BJ (cell line): ENCODE measurements at regions not wholly inside any gene's neighbourhood (a gene's known extent, or its start where the extent isn't known, plus 50 kb on each side); places are given as distances from the start of the nearest gene placed in this dataset.

Experiments used
- CTCF ChIA-PET: fragments of 350-600 bp; formaldehyde crosslinking; extraction: SDS; loops from one replicate; lab custom pipeline; 2021; ENCODE audit warnings: antibody characterized with exemption, inconsistent platforms; lab: Yijun Ruan, JAX
- POLR2A ChIA-PET: fragments of 300-600 bp; sonication (Branson Sonifier 250); formaldehyde crosslinking; extraction: SDS; loops from one replicate; lab custom pipeline; 2021; ENCODE audit warnings: antibody characterized with exemption; lab: Charles Lee
- DNase-seq: peaks from one replicate; pipeline ENCODE4 v3.0.0-alpha.2; 2011; ENCODE audit warnings: low read depth
- H3K27me3 ChIP-seq: 2 replicates; pipeline ENCODE4 v1.6.0; 2011; ENCODE audit warnings: low read length; ENCODE audit not compliant: control insufficient read depth, insufficient read depth
- H3K36me3 ChIP-seq: 2 replicates; pipeline ENCODE4 v1.5.1; 2011; ENCODE audit warnings: low read length; ENCODE audit not compliant: control insufficient read depth, insufficient read depth
- H3K4me3 ChIP-seq: 2 replicates; pipeline ENCODE4 v1.5.1; 2011; ENCODE audit warnings: low read depth, mild to moderate bottlenecking, control low read depth, low read length
- CTCF ChIP-seq: IDR thresholded peaks from 2 replicates; pipeline ENCODE4 v1.5.1; 2011; ENCODE audit warnings: low read depth, mild to moderate bottlenecking, control low read depth, inconsistent platforms, low read length, moderate library complexity; ENCODE audit not compliant: insufficient read depth

GRCh38 chr6:872570-873125, 179.7 kb upstream of the EXOC2 start:
- CTCF ChIA-PET: no interaction called here

GRCh38 chr6:871503-871902, 178.6 kb upstream of the EXOC2 start:
- ChIA-PET POLR2A (no interaction called here), CTCF (interaction anchor here (0.8 kb wide), 1 partner anchor 13 kb away, joined by 3 read pairs; no protein-coding TSS in a partner anchor)
- H3K4me3 ChIP-seq: no peak overlapping the region
- H3K36me3 ChIP-seq: no peaks in the 10 kb centered on the region
- peaks cover 7% of the 10 kb centered on the region for H3K27me3 ChIP-seq
- TF ChIP-seq CTCF: no peak
- no peak for DNase-seq

More at GRCh38 chr6:872570-873125, 179.7 kb upstream of the EXOC2 start:
- no peak for TF ChIP-seq CTCF
- H3K36me3 ChIP-seq: no peaks in the 10 kb centered on the region
- POLR2A ChIA-PET: no interaction called here
- no peak for DNase-seq
- peaks cover 12% of the 10 kb centered on the region for H3K27me3 ChIP-seq
- H3K4me3 ChIP-seq: no peak overlapping the region

GRCh38 chr6:870096-870495, 177.2 kb upstream of the EXOC2 start:
- no peak overlapping the region for H3K4me3 ChIP-seq
- CTCF ChIA-PET: no interaction called here
- peaks cover 4% of the 10 kb centered on the region; the same call in 1 of the 2 replicates for H3K27me3 ChIP-seq
- POLR2A ChIA-PET: no interaction called here
- TF ChIP-seq CTCF: no peak
- DNase-seq: no peak
- no peaks in the 10 kb centered on the region for H3K36me3 ChIP-seq

GRCh38 chr6:868201-868600, 175.3 kb upstream of the EXOC2 start:
- H3K36me3 ChIP-seq: no peaks in the 10 kb centered on the region
- H3K27me3 ChIP-seq: no peaks in the 10 kb centered on the region
- no peak for TF ChIP-seq CTCF
- no peak overlapping the region for H3K4me3 ChIP-seq
- DNase-seq: no peak
- ChIA-PET POLR2A (no interaction called here), CTCF (no interaction called here)

GRCh38 chr6:867378-867777, 174.4 kb upstream of the EXOC2 start:
- H3K36me3 ChIP-seq: no peaks in the 10 kb centered on the region
- DNase-seq: no peak
- TF ChIP-seq CTCF: no peak
- CTCF ChIA-PET: no interaction called here
- H3K4me3 ChIP-seq: no peak overlapping the region
- POLR2A ChIA-PET: no interaction called here
- no peaks in the 10 kb centered on the region for H3K27me3 ChIP-seq
